NCI-H748 treated with DMSO at 0.1 percent for 48 hours (cell line): ENCODE measurements at regions not wholly inside any gene's neighbourhood (a gene's known extent, or its start where the extent isn't known, plus 50 kb on each side); places are given as distances from the start of the nearest gene placed in this dataset.
A peak's percentile ranks its signal among the peaks of the same experiment; 100 is the strongest.
"Not testable (repeated sequence)": the region's sequence is repeated elsewhere in the genome, so short reads cannot be mapped to it uniquely, and the experiment has no call there.

Source experiments
- DNase-seq: peaks from one replicate; lab custom pipeline; 2025; lab: John Stamatoyannopoulos, UW

DNA sequence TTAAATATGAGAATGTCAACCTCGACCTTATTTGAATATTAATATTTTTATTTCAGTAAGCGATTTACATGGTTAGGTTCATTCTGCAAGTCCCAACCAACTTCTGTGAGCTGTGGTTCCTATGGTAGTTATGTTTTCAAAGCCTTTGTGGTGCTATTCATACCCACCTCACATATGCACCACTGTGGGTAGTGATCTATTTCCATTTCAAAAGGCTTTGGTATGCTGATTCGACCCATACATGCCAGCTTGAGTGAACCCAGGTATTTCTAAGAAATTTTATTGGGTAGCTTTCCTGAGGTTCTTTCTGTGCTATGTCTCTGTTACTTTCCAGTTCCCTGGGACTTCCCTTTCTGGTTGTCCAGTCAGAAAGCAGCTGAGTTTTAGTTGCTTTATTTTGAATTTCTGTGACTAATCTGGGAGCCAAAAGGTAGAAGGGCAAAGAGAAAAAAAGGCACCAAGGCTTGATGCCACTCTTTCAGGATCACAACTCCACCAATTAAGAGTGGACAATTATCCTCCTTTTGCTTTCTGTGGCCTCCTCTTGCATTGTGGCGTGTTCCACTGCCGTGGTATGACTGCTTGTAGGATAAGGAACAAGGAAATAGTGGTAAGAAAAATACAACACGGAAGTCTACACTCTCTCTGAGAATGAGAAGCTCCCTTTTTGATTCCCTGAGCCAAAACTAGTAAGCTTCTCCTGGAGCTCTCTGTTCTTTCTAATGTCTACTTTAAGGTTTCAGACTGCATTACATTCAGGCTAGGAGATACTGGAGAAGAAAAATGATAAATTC is 729.1 kb downstream of the NOVA1 start:
- no peak for DNase-seq

DNA sequence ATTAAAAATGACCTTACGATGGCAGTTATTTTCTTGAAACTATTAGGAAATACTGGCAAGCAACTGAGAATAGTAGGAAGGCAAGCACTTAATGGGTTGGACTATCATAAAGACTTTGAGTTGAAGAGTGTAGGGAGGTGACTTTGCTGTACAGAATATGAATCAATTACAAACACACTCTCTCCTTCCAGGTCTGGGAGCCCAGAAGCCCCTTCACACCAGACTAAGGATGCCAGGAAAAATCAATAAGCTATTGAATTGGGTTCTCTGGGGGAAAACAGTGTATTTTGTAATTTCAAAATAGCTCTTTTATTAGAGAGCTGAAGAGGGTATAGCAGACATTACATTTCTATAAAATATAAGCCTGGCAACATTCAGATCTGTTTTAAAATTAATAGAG is 736.4 kb downstream of the NOVA1 start:
- no peak for DNase-seq

DNA sequence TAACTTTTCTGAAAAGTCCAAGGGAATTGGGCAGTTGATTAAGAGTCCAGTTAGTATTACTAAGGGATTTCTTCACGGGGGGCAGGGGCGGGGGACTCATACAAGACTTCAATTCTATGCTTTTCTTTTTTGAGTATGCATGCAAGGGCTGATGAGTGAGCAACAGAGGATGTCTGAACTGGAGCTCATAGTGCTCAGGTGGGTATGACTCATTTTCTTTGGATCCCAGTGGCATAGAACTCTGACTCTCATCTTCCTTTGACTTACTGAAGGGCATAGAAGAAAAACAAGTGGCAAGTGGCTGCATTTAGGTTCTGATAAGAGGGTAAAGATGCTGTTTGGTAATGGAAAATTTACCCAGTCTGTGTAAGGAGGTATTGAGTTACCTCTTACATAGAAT is 749.2 kb downstream of the NOVA1 start:
- no peak for DNase-seq

DNA sequence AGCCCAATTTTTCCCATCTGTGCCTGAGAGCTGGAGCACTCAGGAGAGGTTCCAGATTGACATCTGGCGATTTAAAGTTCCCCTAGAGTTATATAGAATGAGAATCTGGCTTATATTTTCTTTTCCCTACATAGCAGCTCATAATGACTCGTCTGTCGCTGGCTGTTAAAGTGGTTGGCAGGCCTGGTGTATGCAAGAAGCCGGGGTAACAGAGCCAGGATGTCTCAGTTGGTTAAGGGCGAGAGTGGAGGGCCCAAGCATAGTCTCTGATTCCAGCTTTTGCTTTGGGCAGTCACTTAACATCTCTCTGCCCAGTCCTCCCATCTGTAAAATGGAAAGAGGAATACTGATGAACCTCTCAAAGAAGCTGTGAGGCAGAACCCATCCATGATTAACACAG is 751.6 kb downstream of the NOVA1 start:
- DNase-seq: no peak

DNA sequence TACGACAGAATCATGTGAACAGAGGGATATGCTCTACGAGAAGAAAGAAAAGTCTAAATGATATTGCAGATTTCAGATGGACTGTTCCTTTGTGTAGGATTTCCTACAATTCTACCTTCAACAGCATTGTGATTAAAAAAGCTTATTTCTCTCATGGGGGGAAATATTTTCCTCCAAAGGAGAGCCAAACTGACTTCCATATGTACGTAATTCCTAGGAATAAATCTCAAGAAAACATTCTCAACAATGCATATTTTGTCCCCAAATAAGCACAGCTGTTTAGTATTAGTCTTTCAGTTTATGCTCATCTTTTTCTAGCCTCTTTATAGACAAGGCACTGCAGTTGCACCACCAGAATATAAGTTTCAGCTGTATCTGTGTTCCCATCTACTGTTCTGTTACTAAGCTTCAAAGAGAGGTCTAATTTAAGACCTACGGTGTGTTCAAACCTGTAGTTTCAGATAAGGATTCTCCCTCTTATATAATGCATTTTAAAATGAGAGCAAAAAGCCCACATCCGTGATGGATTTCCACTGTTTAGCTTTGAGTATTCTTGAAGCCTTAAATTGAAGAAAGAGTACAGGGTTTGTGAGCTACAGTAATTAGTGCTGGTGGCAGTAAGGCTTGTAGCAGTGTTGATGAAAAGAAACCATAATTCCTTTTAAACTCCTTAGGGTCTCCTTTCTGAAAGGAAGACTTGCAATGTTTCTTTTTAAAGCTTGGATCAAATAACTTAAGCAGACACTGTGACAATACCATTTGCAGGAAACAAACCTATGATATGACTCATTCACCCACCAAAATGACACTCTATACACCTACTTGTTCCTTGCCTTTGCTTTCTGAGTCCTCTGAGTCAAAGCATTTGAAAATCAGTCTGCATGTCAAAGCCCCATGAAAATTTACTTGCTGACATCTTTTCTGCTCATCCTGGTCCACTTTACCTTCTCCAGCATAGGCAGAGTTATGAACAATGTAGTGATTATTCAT is 754.1 kb downstream of the NOVA1 start:
- DNase-seq: no peak

DNA sequence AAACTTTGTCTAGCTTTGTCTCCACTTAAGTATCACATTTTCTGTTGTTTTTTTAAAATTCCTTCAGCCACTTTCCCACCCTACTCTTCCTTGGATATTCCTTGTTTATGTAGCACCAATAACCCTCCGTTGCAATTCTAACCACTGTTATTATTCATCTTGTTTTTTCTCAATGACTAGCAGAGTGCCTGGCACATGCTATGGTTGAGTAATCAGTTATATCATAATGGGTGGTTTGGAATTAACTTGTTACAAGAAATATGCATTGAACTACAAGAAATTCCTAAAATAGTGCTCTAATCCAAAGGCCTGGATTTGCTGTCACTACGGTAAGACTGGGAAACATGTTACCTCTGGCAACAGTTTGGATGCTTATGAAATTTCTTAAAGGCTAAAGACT is 756.6 kb downstream of the NOVA1 start:
- DNase-seq: no peak

DNA sequence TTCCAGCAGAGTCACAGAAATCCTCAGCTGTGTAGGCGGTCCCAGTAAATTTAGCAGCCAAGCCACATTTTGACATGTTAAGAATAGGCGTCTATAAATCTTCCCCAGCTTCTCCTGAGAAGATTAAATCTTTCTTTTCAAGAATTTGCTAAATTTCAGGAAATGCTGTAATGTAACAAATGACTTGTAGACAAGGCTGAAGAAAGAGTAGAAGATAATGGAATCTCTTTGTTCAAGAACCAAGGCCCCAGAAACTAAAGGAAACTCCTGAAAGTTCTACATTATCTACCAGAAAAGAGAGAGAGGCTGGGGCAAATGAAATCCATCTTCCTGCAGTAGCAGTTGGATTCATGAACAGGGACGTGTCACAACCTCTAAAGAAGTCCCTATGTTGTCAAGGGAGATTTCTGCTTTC is 760.3 kb downstream of the NOVA1 start:
- DNase-seq: no peak

DNA sequence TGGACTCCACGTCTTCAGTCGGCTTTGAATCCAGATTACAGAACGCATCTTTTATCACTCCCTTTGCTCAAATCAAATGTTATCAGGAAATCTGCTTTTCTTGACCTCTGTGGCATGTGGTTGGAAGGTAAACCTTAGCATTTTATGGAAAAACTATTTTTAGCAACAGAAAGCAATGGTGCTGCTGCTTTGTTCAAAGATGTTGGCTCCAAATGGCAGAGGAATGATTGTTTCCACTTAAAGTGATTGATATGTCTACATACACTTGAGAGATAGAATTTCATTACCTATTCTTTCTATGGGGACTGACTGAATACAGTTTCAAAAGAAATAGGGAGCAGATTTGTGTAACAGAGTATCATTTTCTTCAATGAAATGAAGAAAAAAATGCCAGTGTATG is 761.2 kb downstream of the NOVA1 start:
- no peak for DNase-seq

DNA sequence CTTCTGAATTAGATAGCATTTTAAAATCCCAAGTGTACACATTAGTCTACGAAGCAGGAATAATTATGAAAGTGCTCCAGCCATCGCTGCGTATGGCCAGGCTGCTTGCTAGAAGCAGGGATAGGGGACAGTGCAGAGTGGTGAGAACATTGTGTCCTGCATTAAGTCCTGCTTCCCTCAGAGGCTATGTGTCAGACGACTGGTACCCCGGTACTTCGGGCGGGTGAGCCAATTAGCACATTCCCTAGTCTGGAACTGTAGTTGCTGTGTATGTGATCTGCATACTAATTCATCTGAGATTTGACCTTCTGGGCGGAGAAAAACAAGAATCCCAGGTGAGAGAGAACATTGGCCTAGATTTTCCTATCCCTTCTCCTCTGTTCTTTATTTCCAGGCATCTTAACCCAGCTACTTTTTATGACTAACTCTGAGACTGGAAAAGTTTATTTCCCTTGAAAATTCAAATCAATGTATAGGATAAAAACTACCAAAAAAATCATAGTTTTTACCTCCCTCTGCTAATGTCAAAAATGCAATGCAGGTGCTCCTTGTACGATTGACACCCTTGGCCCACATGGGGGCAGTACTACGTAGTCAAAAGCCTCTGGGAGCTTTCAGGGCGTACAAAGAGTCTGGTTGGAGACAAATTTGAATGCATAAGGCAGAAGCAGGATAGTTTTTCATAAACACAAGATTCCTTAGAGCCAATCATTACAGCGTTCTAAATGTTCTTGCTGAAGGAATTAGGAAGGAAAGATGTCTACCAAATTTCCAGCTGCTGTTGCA is 764.3 kb downstream of the NOVA1 start:
- peak; percentile 58 for DNase-seq

DNA sequence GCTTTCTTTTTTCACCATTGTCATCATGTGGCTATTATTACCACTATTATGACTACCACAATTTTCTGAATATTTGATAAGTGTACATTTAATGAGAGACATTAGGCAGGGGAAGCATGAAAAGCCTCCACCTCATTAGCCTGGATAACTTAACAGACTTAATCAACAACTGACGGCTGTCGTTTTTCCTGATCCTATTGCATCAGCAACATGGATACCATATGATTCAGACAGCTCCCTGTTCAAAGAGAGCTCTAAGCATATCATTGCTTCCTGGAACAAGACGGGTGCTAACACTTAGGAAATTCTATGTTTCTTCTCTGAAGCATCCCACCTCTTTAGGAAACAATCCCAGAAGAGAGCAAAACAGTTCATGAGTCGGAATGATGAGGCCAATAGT is 765.2 kb downstream of the NOVA1 start:
- no peak for DNase-seq

DNA sequence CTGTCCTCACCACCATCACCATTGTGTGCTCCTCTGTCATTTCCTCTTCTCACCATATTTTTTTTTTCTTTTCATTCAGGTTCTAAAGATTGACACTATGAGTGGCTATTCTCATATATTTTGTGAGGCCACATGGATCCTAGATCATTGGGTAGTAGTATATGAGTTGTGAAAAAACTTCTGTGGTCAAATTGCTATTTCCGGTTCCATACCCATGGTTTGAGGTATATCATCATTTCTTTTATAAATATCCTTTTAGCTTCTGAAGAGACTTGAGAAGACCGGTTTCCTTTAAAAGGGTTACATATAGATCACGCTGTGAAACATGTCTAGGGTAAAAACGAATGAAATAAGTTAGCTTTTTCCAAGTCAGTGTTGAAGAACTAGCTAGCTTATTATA is 769.3 kb downstream of the NOVA1 start:
- DNase-seq: no peak

DNA sequence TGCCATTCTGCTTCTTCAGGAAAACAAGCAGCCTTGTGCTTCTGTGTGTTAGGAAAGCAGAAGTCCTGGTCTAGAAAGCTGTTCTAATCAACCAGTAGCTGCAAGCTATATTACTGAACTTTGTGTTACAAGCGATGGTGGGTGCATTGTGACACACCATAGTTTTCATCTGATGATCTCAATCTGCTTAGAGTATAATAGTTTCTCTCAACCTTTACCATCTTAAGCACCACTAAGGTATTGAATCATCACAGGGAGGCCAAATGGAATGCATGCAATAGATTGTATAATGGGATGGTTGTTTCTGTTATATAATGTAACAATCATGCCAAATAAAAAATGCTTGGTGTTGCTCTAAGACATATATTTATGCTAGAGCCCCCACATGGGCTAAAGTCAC is 771.7 kb downstream of the NOVA1 start:
- DNase-seq: no peak

DNA sequence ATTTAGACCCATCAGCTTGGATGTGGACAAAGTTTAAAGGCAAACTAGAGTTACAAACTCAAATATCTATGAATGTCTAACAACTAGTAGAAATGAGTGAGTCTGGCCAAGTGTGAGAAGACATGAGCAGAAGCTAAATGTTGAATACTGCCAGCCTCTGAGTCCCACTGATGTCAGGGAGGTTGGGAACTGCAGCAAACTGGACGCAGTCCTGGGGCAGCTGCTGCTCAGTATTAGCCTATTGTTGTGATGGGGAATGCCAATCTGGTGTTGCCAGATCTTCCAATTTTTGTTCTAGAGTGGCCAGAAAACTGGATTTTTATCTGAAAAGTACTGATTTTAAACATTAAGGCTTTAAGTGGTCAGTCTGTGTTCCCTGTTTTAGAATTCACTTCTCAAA is 770.4 kb upstream of the STXBP6 start:
- no peak for DNase-seq

DNA sequence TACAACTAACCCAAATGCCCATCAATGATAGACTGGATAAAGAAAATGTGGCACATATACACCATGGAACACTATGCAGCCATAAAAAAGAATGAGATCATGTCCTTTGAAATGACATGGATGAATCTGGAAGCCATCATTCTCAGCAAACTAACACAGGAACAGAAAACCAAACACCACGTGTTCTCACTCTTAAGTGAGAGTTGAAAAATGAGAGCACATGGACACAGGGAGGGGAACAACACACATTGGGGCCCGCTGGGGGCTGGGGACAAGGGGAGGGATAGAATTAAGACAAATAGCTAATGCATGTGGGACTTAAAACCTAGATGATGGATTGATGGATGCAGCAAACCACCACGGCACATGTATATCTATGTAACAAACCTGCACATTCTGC is 764.7 kb upstream of the STXBP6 start:
- not testable (repeated sequence) for DNase-seq

DNA sequence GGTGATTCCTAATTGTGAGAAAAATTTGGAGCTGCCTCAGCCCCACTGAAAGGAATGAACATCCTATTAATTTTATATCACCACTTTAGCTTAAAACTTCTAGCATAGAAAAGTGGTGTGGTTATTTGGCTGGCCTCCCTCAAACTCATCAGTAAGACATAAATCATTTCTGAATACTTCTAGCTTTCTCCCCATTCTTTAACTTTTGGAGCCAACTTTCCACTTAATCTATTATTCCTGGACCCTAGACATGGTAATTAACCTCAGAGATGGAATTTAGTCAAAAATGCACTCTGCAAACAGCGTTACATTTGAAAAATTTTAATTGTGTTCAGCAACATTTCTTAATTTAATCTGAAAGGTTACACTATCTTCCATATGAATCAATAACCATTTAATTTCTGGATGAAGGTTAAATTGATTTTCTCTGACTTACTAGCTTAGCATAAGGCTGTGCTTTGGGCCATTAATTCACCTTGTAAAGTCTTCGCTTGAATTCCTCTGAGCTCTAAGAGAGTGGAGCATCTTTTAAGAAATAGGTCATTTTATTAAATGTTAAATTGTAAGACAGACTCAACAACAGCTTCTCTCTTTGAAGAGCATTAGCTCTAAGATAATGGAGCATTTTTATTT is 753.6 kb upstream of the STXBP6 start:
- DNase-seq: no peak

DNA sequence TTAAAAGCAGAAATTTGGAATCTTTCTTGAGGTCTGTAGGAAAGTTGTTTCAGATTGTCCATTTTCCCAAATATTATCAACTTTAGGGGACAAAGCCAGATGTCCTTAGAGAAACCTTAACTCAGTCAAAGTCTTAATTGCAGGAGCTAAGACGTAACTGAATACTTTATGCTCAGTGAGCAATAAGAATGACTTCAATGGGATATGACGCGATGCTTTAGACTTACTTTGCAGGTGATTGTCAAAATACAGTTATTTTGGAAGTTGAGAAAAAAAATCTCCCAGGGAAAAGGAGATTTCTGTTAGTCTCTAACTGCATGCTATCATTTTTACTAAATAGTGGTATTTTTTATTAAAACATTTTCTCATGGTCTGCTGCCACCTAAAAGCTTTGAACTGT is 750.9 kb upstream of the STXBP6 start:
- no peak for DNase-seq

DNA sequence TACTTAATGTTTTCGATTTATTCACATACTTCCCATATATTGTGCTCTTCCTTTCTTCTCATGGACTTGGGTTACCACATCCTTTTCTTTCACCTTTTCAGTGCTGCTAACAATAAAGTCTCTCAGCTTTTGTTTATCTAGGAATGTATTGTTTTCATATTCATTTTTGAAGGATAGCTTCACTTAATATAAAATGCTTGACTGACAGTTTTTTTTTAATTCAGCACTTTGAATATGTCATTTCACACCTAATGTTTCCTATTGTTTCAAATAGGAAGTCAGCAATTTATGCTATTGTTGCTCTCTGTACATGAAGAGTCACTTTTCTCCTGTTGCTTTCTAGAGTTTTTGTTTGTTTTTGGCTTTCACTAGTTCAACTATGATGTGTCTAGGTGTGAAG is 738.3 kb upstream of the STXBP6 start:
- DNase-seq: no peak

DNA sequence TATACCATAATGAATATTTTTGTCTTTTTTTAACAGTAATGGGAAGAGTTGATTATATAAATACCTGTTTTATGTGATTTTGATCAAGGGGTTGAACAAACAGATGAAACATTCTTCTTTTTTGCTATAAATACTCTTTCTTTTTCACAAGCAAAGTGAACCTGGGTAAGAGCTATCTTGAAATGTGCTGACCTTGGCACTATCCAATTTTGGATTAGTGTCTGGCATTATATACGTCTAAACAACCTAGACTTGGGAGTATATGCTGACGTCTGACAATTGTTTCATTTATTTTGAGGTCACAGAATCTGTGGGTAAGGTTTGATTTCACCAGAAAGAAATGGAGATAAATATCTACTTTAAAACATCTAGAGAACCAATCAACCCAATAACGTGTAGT is 716.0 kb upstream of the STXBP6 start:
- no peak for DNase-seq

DNA sequence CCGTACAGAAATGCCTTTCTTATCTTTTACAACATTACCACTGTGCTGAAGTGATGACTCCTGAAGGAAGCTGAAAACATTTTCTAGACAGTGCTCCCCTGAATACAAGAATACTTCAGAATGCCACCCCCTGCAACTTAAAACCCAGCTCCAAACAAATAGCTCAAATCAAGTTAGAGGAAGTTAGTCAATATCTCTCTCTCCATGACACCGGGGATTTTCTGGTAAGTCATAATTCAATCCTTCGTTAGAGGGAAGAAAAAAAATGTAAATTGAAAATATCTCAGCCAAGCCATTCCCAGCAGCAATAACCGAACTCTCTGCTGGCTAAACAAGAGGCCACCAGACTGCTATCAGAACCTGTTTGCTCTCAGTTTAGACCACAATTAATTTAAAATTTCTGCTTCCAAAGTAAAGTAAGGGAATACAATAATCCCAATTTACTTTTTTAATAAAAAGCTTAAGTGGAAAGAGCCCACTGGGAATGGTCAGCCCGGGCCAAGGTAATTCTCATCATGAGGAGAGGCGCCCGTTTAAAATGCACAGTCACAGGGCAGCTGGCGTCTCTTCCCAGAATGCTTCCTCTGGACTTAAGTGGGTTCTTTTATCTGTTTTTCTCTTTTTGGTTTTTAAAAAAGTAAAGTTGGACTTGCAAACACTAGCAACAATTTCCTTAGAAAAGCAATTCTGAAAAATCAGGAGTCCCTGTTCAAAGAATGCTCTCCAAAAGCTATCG is 710.1 kb upstream of the STXBP6 start:
- DNase-seq: no peak

DNA sequence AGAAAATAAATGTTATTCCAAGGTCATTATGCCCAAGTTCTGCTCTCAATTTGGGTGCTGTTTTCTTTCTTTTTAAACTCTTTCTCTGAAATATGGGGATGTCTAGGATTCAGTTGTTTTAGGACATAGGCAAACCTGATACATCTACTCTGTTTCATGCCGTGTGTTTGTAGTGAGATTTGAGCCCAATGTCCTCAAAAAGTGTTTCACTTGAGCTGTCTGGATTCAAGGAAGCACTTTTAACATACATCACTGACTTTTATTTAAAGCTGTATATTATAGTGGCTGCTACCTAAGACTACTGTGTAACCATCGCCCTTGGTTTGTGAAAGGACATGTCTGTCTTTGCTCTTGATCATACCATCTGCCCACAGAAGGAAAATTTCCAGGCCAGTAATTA is 709.3 kb upstream of the STXBP6 start:
- DNase-seq: no peak

DNA sequence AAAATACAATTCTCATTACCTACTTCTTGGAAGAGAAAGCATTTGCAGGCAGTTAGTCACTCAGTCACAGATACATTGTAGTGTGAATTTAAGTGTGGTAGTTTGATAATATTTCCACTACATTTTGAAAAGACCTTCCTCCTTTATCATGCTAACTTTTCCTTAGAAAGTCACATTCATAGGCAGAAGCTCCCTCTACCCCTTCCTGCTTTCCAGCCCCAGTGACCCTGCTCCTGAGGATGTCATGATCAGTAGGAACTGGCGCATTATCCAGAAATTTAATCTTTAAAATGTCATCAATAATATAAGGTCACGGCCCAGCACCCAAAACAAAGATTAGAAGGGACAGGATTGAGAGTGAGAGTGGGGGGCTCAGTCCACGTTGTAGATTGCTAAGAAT is 707.4 kb upstream of the STXBP6 start:
- DNase-seq: no peak
